Liver (tissue), 8 donors: ENCODE measurements at regions not wholly inside any gene's neighbourhood (a gene's known extent, or its start where the extent isn't known, plus 50 kb on each side); places are given as distances from the start of the nearest gene placed in this dataset.
"Not testable (repeated sequence)": the region's sequence is repeated elsewhere in the genome, so short reads cannot be mapped to it uniquely, and the experiment has no call there.

ENCODE experiments used
- DNase-seq: peaks from one replicate; pipeline ENCODE4 v3.0.0-alpha.2; 2017; ENCODE audit warnings: low spot score
- H3K27ac ChIP-seq, 2 donors: one replicate each; pipeline ENCODE4 v1.7.0; 2013; ENCODE audit warnings: inconsistent platforms in 2 of 2, low read length in 2 of 2, control low read depth in 1 of 2, low read depth in 1 of 2, mild to moderate bottlenecking in 1 of 2
- H3K27me3 ChIP-seq, 4 donors: one replicate each; pipeline versions ENCODE4 v1.6.1 to v1.7.0; 2013; ENCODE audit warnings: low read length in 3 of 4, inconsistent platforms in 1 of 4, mild to moderate bottlenecking in 1 of 4, moderate library complexity in 1 of 4; ENCODE audit not compliant: control insufficient read depth in 4 of 4, insufficient read depth in 4 of 4
- H3K36me3 ChIP-seq, 4 donors: one replicate each; pipeline versions ENCODE4 v1.6.1 to v1.7.0; 2013; ENCODE audit warnings: low read length in 3 of 4, mild to moderate bottlenecking in 3 of 4, low read depth in 1 of 4, moderate library complexity in 1 of 4; ENCODE audit not compliant: control insufficient read depth in 4 of 4, insufficient read depth in 3 of 4
- H3K4me1 ChIP-seq, 4 donors: one replicate each; pipeline versions ENCODE4 v1.6.1 to v1.7.0; 2013; ENCODE audit warnings: low read length in 3 of 4, mild to moderate bottlenecking in 3 of 4, moderate library complexity in 1 of 4; ENCODE audit not compliant: control insufficient read depth in 4 of 4, insufficient read depth in 4 of 4
- H3K4me3 ChIP-seq, 3 donors: one replicate each; pipeline versions ENCODE4 v1.6.1 to v1.7.0; 2013; ENCODE audit warnings: low read length in 3 of 3, control low read depth in 1 of 3, low read depth in 1 of 3, mild to moderate bottlenecking in 1 of 3
- H3K9ac ChIP-seq, 2 donors: one replicate each; pipeline ENCODE4 v1.7.0; 2013; ENCODE audit warnings: low read length in 2 of 2, mild to moderate bottlenecking in 2 of 2, moderate library complexity in 2 of 2, control low read depth in 1 of 2, low read depth in 1 of 2
- H3K9me3 ChIP-seq, 4 donors: one replicate each; pipeline versions ENCODE4 v1.6.1 to v1.7.0; 2013; ENCODE audit warnings: low read length in 3 of 4; ENCODE audit not compliant: control insufficient read depth in 4 of 4
- EGR1 ChIP-seq, 2 donors: IDR thresholded peaks; 2 replicates each; pipeline ENCODE4 v1.6.1; 2016 to 2018; ENCODE audit warnings: antibody characterized with exemption in 2 of 2, low read depth in 2 of 2
- FOXA1 ChIP-seq: IDR thresholded peaks from 2 replicates; pipeline ENCODE4 v1.6.1; 2016; ENCODE audit warnings: antibody characterized with exemption
- FOXA2 ChIP-seq: IDR thresholded peaks from 2 replicates; pipeline ENCODE4 v1.6.1; 2016; ENCODE audit warnings: antibody characterized with exemption
- GABPA ChIP-seq, 2 donors: IDR thresholded peaks in 1 of 2; conservative IDR thresholded peaks in 1 of 2; 2 replicates each; pipeline ENCODE4 v1.6.1; 2016; ENCODE audit warnings: antibody characterized with exemption in 2 of 2, mild to moderate bottlenecking in 1 of 2, moderate library complexity in 1 of 2
- HNF4A ChIP-seq, 2 donors: conservative IDR thresholded peaks; 2 replicates each; pipeline ENCODE4 v1.6.1; 2016; ENCODE audit warnings: antibody characterized with exemption in 2 of 2, mild to moderate bottlenecking in 2 of 2
- HNF4G ChIP-seq: IDR thresholded peaks from 2 replicates; pipeline ENCODE4 v1.6.1; 2016; ENCODE audit warnings: antibody characterized with exemption
- JUND ChIP-seq, 2 donors: IDR thresholded peaks; 2 replicates each; pipeline ENCODE4 v1.6.1; 2016; ENCODE audit warnings: antibody characterized with exemption in 2 of 2
- NR2F2 ChIP-seq: IDR thresholded peaks from 2 replicates; pipeline ENCODE4 v1.6.1; 2016; ENCODE audit warnings: antibody characterized with exemption
- RAD21 ChIP-seq, 2 donors: IDR thresholded peaks; 2 replicates each; pipeline ENCODE4 v1.6.1; 2016; ENCODE audit warnings: antibody characterized with exemption in 2 of 2, mild to moderate bottlenecking in 2 of 2
- RXRA ChIP-seq, 2 donors: IDR thresholded peaks; 2 replicates each; pipeline ENCODE4 v1.6.1; 2017 to 2018; ENCODE audit warnings: antibody characterized with exemption in 2 of 2, mild to moderate bottlenecking in 1 of 2
- SP1 ChIP-seq: IDR thresholded peaks from 2 replicates; pipeline ENCODE4 v1.6.1; 2018; ENCODE audit warnings: antibody characterized with exemption, mild to moderate bottlenecking
- TAF1 ChIP-seq: conservative IDR thresholded peaks from 2 replicates; pipeline ENCODE4 v1.6.1; 2016; ENCODE audit warnings: antibody characterized with exemption, mild to moderate bottlenecking
- YY1 ChIP-seq: IDR thresholded peaks from 2 replicates; pipeline ENCODE4 v1.6.1; 2016; ENCODE audit warnings: antibody characterized with exemption, mild to moderate bottlenecking
- WGBS: extraction: QIAGEN DNeasy Blood & Tissue Kit; methylation state at CpG from one replicate; pipeline ENCODE4 v1.1.7; 2013; 5-methylcytosine and 5-hydroxymethylcytosine counted together
- TF ChIP-seq, protein P1 (sequence below): IDR thresholded peaks from 2 replicates; pipeline ENCODE4 v1.6.1; 2016; ENCODE audit warnings: antibody characterized with exemption
- TF ChIP-seq, protein P2 (sequence below): fragments of 150-350 bp; IDR thresholded peaks from 2 replicates; pipeline ENCODE4 v1.5.1; 2017; ENCODE audit warnings: improper control_type of control experiment, low read depth, low read length; ENCODE audit not compliant: missing input control
- TF ChIP-seq, protein P3 (sequence below): IDR thresholded peaks from 2 replicates; pipeline ENCODE4 v1.6.1; 2016; ENCODE audit warnings: antibody characterized with exemption
- TF ChIP-seq, protein P4 (sequence below): IDR thresholded peaks from 2 replicates; pipeline ENCODE4 v1.6.1; 2016; ENCODE audit warnings: antibody characterized with exemption
- TF ChIP-seq, protein P5 (sequence below): IDR thresholded peaks from 2 replicates; pipeline ENCODE4 v1.6.1; 2016; ENCODE audit warnings: antibody characterized with exemption, mild to moderate bottlenecking
- donor health status: healthy.
- donor health status: healthy.
- donor health status: healthy.
- donor health status: healthy.
- donor health status: healthy.

DNA sequence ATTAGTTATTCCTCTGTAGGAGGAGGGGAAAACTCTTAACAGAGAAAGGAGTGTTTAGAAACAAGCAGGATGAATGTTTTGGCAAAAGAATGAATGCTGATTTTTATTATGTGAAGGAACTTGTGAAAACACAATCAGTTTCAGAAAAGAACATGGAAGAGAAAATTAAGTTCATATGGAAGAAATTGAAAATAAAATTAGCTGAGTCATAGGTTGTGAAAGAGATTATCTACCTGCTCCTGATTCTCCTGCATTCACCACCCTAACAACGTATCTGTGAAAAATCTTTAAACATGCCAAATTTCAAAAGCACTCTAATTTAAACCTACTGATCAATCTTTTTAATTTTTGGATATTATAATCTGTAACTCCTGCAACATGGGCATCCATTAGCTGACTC is 227.3 kb upstream of the RSPO3 start:
- WGBS: 66% methylated on average over 1 of the region's 1 CpG
- H3K4me3 ChIP-seq: no peak overlapping the region

DNA sequence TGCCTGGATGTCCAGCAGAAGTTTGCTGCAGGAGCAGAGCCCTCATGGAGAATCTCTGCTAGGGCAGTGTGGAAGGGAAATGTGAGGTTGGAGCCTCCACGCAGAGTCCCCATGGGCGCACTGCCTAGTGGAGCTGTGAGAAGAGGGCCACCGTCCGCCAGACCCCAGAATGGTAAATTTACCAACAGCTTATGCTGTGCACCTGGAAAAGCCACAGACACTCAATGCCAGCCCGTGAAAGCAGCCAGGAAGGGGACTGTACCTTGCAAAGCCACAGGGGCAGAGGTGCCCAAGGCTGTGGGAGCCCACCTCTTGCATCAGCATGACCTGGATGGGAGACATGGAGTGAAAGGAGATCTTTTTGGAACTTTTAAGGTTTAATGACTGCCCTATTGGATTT is 225.6 kb upstream of the RSPO3 start:
- not testable (repeated sequence) for H3K36me3 ChIP-seq, H3K9ac ChIP-seq, H3K27me3 ChIP-seq, H3K4me3 ChIP-seq, H3K9me3 ChIP-seq, DNase-seq, H3K27ac ChIP-seq, H3K4me1 ChIP-seq
- WGBS: 84% methylated on average over 5 of the region's 5 CpGs

More for the DNA sequence above, 227.3 kb upstream of the RSPO3 start:
- Histone ChIP-seq H3K36me3 (no peaks in the 10 kb centered on the region), H3K4me1 (no peaks in the 10 kb centered on the region), H3K9ac (no peak overlapping the region), H3K9me3 (no peaks in the 10 kb centered on the region), H3K27me3 (no peaks in the 10 kb centered on the region), H3K27ac (no peak overlapping the region)
- TF ChIP-seq, protein P1, sequence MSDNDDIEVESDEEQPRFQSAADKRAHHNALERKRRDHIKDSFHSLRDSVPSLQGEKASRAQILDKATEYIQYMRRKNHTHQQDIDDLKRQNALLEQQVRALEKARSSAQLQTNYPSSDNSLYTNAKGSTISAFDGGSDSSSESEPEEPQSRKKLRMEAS: no peak
- TF ChIP-seq, protein P2, sequence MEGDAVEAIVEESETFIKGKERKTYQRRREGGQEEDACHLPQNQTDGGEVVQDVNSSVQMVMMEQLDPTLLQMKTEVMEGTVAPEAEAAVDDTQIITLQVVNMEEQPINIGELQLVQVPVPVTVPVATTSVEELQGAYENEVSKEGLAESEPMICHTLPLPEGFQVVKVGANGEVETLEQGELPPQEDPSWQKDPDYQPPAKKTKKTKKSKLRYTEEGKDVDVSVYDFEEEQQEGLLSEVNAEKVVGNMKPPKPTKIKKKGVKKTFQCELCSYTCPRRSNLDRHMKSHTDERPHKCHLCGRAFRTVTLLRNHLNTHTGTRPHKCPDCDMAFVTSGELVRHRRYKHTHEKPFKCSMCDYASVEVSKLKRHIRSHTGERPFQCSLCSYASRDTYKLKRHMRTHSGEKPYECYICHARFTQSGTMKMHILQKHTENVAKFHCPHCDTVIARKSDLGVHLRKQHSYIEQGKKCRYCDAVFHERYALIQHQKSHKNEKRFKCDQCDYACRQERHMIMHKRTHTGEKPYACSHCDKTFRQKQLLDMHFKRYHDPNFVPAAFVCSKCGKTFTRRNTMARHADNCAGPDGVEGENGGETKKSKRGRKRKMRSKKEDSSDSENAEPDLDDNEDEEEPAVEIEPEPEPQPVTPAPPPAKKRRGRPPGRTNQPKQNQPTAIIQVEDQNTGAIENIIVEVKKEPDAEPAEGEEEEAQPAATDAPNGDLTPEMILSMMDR: no peak
- TF ChIP-seq HNF4A (conservative IDR thresholded peaks at IDR 0.05): no peak
- TF ChIP-seq, protein P3, sequence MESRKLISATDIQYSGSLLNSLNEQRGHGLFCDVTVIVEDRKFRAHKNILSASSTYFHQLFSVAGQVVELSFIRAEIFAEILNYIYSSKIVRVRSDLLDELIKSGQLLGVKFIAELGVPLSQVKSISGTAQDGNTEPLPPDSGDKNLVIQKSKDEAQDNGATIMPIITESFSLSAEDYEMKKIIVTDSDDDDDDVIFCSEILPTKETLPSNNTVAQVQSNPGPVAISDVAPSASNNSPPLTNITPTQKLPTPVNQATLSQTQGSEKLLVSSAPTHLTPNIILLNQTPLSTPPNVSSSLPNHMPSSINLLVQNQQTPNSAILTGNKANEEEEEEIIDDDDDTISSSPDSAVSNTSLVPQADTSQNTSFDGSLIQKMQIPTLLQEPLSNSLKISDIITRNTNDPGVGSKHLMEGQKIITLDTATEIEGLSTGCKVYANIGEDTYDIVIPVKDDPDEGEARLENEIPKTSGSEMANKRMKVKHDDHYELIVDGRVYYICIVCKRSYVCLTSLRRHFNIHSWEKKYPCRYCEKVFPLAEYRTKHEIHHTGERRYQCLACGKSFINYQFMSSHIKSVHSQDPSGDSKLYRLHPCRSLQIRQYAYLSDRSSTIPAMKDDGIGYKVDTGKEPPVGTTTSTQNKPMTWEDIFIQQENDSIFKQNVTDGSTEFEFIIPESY: no peak
- TF ChIP-seq FOXA2: no peak
- TF ChIP-seq, protein P4, sequence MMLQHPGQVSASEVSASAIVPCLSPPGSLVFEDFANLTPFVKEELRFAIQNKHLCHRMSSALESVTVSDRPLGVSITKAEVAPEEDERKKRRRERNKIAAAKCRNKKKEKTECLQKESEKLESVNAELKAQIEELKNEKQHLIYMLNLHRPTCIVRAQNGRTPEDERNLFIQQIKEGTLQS: no peak
- no peak for TF ChIP-seq NR2F2
- TF ChIP-seq FOXA1: no peak
- no peak for TF ChIP-seq JUND (IDR thresholded peaks at IDR 0.05)
- TF ChIP-seq RAD21 (IDR thresholded peaks at IDR 0.05): no peak
- no peak for TF ChIP-seq YY1
- TF ChIP-seq HNF4G: no peak
- TF ChIP-seq GABPA (IDR thresholded peaks at IDR 0.05 in 1 of 2, conservative IDR thresholded peaks at IDR 0.05 in 1 of 2): no peak
- TF ChIP-seq, protein P5, sequence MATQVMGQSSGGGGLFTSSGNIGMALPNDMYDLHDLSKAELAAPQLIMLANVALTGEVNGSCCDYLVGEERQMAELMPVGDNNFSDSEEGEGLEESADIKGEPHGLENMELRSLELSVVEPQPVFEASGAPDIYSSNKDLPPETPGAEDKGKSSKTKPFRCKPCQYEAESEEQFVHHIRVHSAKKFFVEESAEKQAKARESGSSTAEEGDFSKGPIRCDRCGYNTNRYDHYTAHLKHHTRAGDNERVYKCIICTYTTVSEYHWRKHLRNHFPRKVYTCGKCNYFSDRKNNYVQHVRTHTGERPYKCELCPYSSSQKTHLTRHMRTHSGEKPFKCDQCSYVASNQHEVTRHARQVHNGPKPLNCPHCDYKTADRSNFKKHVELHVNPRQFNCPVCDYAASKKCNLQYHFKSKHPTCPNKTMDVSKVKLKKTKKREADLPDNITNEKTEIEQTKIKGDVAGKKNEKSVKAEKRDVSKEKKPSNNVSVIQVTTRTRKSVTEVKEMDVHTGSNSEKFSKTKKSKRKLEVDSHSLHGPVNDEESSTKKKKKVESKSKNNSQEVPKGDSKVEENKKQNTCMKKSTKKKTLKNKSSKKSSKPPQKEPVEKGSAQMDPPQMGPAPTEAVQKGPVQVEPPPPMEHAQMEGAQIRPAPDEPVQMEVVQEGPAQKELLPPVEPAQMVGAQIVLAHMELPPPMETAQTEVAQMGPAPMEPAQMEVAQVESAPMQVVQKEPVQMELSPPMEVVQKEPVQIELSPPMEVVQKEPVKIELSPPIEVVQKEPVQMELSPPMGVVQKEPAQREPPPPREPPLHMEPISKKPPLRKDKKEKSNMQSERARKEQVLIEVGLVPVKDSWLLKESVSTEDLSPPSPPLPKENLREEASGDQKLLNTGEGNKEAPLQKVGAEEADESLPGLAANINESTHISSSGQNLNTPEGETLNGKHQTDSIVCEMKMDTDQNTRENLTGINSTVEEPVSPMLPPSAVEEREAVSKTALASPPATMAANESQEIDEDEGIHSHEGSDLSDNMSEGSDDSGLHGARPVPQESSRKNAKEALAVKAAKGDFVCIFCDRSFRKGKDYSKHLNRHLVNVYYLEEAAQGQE: no peak
- TF ChIP-seq RXRA (IDR thresholded peaks at IDR 0.05): no peak
- no peak for TF ChIP-seq SP1
- TF ChIP-seq TAF1: no peak
- TF ChIP-seq EGR1 (IDR thresholded peaks at IDR 0.05; ENCODE audit: low read depth in 2 of 2): no peak
- no peak for DNase-seq
